GM12892 (cell line): ENCODE measurements at regions not wholly inside any gene's neighbourhood (a gene's known extent, or its start where the extent isn't known, plus 50 kb on each side); places are given as distances from the start of the nearest gene placed in this dataset.

ENCODE experiments used
- POLR2A ChIP-seq: IDR thresholded peaks from 2 replicates; pipeline ENCODE4 v1.6.1; 2011; ENCODE audit warnings: low read depth, low read length, control low read depth
- TAF1 ChIP-seq: IDR thresholded peaks from 2 replicates; pipeline ENCODE4 v1.6.1; 2011; ENCODE audit warnings: low read depth, mild to moderate bottlenecking, control low read depth, low read length, borderline replicate concordance

GRCh38 chrX:5656544-5656943, 572.1 kb downstream of the NLGN4X start:
- no peak for TF ChIP-seq TAF1
- no peak for TF ChIP-seq POLR2A
